HG03139 (cell line): ENCODE measurements at regions not wholly inside any gene's neighbourhood (a gene's known extent, or its start where the extent isn't known, plus 50 kb on each side); places are given as distances from the start of the nearest gene placed in this dataset.

ENCODE experiments used
- ATAC-seq: cut with Tn5 transposase; IDR thresholded peaks from one replicate; pipeline ENCODE4 v1.9.1; 2021; ENCODE audit not compliant: unreplicated experiment

- ATAC-seq, result no peak
These were observed 356.0 kb upstream of the ISL1 start for GRCh38 chr5:51027271-51027670.

GRCh38 chr5:51028394-51028793 is 354.9 kb upstream of the ISL1 start:
- no peak for ATAC-seq

GRCh38 chr5:51033215-51033614 is 350.0 kb upstream of the ISL1 start:
- no peak for ATAC-seq

DNA sequence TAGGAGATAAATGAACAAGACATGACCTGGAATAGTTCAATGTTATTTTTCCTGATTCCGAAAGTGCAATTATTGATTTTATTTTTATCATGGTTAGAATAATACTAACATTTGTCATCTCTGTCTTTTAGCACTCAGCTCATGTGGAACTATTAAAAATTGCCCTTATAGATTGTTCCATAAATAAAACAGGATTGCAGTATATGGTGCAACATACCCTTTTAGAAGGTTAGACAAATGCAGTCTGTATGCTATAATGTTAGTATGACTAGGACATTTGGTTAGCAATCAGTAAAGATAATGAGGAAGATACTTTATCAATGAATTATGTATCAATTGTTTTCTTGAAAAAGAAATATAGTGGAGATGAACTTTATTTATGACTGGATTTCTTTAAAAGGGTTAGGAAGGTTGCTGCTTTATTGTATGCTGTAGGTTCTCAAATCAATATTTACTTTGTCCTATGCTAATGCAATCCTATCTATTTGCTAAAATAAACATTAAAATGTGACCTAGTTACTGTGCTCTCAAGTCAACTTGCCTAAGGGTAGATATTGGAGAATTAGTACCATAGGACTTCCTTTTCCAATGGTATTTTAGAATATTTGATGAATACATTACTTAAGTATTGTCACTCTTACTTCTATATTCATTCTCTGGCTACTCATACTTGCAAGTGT is 348.9 kb upstream of the ISL1 start:
- no peak for ATAC-seq

DNA sequence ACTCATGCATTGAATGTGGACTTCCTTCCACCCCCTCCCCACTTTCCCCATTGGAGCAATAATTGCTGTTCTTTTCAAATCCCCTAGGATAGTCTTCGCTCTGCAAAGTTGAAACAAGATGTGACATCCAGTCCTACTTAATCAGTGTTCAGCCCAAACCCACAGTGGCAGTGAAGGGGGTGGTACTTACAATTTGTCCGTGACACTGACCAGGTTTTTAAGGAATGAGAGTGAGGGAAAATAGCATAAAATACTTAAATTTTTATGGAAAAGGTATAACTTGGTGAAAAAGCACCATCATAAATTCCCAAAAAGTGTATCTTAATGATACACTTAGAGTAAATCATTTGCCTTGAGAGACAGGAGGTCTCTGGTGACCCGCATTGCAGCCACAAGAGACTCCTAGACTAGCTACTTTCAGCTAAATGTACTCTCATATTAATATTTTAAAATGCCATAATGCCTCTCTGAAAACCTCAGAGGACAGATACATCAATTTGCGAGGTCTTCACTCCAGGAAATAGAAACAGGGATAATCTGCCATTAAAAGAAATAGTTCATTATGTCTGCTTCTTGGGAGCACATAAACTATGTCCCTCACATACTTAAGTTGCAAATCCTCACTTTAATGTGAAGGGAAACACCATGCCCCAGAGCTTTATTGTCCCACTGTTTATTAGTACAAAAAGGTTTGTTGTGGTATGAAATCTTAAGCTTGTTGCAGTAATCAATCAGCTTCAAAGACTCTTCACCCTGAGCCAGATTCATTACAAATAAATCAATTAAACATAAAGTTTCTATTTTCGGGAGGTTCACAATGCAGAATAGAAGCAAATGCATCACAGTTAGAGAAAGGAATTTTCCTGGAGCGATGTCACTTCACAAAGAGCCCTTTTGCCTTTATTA is 343.6 kb upstream of the ISL1 start:
- no peak for ATAC-seq

DNA sequence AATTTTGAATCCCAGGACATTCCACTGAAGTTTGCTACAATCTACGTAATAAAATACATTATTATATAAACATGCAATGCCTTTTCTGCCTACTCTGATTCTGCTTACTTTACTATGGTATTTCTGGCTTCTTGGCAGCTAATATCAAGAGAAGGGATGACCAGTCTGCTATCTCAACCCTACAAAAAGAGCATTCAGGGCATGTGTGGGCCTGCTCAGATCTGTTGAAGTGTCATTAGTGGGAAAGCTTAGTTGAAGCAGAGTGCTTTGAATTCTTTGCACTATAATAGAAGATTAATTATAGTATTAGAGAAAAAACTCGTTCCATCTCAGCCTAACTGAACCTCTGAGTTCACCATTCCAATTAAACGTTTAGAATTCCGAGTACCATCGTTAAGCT is 339.5 kb upstream of the ISL1 start:
- ATAC-seq, result no peak

DNA sequence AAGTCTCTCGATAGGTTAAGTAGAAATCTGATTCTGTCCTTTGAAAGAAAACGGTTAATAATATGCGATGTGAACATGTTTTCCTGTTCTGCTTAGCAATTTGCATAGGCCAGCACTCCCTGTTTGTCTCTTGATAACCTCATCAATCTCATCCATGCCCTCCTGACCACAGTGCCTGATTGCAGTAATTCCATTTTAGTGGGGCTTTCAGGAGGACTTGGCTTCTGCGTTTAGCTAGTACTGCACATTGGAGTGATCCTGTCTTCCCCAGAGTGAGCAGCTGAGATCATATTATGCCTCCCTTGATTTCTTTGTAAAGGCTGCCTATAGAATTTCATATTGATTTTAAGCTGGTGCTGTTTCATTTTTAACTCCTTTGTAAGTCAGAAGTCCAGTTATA is 335.9 kb upstream of the ISL1 start:
- ATAC-seq, result no peak

GRCh38 chr5:51053361-51053760 is 329.9 kb upstream of the ISL1 start:
- no peak for ATAC-seq

- ATAC-seq, result no peak
These were observed 322.3 kb upstream of the ISL1 start for GRCh38 chr5:51060953-51061352.

GRCh38 chr5:51072937-51073336 is 310.3 kb upstream of the ISL1 start:
- ATAC-seq, result no peak

- ATAC-seq, result no peak
These were observed 300.5 kb upstream of the ISL1 start for GRCh38 chr5:51082741-51083140.

- ATAC-seq, result no peak
These were observed 291.4 kb upstream of the ISL1 start for GRCh38 chr5:51091816-51092215.

DNA sequence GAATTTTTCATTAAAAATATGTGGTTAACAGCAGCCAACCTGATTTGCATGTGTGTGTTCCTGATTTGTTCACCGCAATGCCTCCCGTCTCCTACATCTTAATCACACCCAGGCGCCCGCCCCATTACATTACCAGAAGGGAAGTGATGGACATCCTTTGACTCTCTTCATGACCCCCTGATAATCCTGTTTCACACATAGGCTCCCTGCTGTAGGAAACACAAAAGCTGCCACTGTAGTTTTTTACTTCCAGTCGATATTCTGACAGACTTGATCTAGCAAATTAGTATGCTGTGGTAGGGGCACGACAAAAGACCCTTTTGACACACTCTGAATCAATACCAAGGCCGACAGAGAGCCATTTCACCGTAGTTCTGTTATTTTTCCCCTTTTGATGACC is 287.8 kb upstream of the ISL1 start:
- ATAC-seq, result no peak

DNA sequence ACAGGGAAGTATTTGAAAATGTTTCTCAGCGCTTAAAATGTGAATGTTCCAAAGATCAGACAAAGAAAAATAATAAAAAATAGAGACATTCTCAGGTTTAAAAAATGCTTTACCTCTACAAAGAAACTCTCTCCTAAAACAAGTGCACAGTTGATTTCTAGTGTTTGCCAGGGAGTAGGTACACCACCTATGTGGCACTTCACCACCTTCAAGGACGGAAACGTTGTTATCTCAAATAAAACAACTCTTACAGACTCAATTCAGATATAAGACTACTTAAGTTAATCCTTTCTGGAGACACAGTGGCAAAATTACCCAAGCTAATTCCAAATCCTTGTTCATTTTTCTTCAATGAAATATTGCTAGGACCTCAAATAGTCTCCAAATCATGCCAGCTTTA is 286.4 kb upstream of the ISL1 start:
- ATAC-seq, result no peak

DNA sequence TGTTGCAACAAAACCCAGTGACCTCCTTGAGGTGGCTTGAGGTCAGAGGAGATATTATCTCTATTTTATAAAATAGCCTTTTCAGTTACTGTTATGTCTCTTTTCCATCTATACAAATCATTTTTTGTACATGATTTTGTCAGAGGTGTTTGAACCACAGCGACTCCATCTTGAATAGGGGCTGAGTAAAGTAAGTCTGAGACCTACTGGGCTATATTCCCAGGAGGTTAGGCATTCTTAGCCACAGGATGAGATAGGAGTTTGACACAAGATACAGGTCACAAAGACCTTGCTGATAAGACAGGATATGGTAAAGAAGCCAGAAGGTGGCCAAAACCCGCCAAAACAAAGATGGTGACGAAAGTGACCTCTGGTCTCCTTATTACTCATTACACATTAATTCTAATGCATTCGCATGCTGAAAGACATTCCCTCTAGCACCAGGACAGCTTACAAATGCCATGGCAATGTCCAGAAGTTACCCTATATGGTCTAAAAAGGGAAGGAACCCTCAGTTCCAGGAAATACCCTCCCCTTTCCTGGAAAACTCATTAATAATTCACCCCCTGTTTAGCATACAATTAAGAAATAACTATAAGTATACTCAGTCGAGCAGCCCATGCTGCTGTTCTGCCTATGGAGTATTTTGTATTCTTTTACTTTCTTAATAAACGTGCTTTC is 283.9 kb upstream of the ISL1 start:
- ATAC-seq, result no peak

- no peak for ATAC-seq
These were observed 278.7 kb upstream of the ISL1 start for GRCh38 chr5:51104556-51104955.

DNA sequence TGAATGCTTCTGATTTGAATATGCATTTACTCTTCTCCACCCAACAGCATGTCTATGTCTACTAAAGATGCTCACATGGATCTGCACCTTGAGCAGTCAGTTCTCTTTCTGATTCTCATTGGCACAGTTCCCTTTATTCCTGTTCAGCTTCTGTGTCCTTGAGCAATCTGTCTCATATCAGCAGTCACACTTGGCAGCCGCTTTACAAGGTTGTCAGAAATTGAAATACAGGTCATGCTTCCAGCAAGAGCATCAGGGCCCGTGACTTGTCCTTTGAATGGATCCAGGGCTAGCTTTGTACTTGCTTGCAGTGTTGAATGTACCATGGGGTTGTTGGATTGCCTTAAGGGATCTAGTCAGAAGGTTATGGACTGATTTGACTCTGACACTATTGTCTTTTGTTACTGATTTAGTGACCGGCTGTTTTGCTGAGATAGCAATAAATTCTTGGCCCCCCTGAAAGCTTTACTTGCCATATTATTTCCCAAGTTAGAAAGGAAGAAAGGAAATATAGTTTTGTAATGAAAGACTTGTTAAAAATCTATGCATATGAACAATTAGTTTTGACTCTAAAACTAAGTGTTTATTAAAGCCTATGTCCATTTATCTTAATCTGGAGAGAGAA is 273.4 kb upstream of the ISL1 start:
- ATAC-seq, result no peak

DNA sequence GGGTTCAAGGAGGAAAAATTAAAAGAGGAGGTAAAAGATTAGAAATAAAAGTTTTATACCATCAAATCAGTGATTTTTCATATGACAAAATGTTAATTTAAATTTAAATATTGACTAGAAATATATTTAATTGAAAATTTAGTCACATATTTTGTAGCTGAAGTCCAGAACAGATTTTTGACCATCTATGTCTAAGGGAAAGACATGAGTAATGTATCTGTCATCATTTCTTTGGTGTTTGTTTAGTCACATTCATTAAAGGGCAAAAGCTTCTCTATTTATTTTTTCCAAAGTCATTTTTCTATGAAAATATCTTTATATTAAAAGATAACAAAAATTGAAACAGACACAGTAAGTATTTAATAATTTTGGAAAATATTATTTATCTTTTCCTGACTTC is 252.0 kb upstream of the ISL1 start:
- no peak for ATAC-seq

- ATAC-seq, result no peak
These were observed 245.1 kb upstream of the ISL1 start for GRCh38 chr5:51138164-51138563.

GRCh38 chr5:51148437-51148836 is 234.8 kb upstream of the ISL1 start:
- no peak for ATAC-seq

DNA sequence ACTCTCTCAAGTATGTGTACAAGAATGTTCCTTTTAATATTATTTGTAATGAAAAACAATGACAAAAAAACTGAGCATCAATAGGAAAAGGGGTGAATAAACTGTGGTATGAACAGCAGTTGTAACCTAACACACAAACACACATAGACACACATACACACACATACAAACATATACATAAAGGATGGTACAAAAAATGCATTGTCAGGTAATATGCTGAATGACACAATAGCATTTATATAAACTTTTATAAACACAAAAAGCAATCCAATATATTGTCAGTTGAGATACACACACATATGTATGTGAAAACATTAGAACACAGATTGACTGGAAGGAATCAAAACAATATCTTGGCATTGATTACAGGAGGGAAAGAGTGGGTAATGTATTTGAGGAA is 227.0 kb upstream of the ISL1 start:
- no peak for ATAC-seq
